ENCODE measurements at regions not wholly inside any gene's neighbourhood (a gene's known extent, or its start where the extent isn't known, plus 50 kb on each side); places are given as distances from the start of the nearest gene placed in this dataset.

DNA sequence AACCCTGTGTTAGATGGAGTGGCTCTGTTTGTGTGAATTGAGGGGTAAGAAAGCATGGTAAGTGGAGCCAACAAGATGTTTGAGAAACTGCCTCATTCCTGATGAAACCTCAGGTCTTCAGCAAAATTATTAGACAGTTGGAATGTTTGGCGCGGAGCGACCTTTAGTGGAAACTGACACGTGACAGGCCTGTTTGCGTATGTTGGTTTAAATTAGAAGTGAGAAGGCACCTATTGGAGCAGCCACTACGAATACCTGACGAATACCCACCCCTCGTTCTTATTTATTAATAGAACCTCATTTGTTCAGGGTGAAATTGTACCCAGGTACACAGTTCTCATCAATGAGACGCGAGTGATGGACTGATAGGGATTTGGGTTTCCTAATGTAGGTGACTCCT lies 63.2 kb upstream of the MIR17HG start:
- in situ Hi-C loops (cut with HindIII; ENCODE audit: low sequenced_read_pairs), result no loop called here

DNA sequence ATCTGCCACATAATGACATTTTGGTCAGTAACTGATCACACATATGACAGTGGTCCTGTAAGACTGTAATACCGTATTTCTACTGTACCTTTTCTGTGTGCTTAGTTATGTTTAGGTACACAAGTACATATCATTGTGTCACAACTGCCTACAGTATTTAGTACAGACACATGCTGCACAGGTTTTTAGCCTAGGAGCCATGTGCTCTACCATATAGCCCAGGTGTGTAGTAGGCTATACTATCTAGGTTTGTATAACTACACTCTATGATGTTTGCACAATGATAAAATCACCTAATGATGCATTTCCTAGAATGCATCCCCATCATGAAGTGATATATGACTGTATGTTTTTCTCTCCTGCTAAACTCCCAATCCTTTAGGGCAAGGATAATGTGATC lies 61.2 kb upstream of the MIR17HG start:
- in situ Hi-C loops (cut with HindIII; ENCODE audit: low sequenced_read_pairs), result no loop called here

DNA sequence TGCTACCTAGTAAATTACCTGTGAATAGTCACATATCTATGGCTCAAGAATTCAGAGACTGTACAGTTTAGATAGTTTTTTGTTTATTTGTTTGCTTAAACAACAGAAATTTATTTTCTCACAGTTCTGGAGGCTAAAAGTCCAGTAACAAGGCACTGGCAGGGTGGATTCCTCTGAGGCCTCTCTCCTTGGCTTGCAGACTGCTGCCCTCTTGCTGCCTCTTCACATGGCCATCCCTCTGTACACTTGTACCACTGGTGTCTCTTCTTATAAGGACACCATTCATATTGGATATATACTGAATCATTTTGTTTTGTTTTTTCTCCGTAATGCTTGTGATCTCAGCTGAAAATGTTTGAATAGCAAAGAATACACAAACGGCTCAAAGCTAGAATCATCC lies 56.4 kb upstream of the MIR17HG start:
- in situ Hi-C loops (cut with HindIII; ENCODE audit: low sequenced_read_pairs), result no loop called here

DNA sequence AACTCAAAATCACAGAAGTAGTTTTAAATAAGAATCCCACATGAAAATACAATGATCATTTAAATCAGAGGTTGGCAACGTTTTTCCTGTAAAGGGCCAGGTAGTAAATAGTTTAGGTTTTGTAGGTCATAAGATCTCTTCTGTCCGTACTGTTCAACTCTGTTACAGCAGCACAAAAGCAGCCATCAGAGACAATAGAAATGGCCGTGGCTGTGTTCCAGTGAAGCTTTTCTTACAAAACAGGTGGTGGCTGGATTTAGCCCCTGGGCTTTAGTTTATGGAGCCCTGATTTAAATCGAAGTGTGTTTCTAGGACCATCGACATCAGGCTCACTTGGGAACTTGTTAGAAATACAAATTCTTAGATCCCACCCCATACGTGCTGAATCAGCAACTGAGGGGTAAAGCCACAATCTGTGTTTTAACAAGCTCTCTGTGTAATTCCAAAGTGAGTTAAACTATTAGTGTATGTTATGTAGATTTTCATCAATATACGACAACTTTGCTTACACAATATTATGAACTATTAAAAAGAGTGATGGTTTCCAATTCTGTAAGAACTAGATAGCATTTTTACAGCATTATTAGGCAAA lies 54.8 kb upstream of the MIR17HG start:
- in situ Hi-C loops (cut with HindIII; ENCODE audit: low sequenced_read_pairs), result no loop called here

DNA sequence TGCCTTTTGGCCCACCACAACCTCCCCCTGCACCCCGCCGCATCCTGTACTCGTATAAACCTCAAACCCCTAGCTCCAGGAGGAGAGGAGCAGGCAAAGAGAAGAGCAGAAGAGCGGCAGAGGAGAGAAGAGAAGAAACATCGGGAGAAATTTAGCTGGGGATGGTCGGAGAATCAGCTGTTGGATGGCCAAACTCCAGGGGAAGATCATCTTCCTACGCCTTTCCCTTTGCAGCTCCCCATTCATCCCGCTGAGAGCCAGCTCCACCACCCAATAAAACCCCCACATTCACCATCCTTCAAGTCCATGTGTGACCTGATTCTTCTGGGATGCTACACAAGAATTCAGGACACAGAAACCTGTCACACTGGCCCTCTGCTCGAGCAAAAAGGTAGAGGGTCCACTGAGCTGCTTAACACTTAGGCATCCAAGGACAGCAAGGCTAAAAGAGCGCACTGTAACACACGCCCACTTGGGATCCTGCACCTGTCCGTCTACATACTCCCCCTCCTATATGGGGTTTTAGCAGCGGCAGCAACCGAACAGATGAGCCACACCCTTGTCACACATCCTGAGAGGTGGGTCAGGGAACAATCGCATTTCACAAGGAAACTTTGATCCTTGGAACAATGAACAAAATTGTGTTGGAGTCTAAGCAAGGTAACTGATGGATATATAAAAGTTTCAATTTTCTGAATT lies 51.6 kb upstream of the MIR17HG start:
- in situ Hi-C loops (cut with HindIII; ENCODE audit: low sequenced_read_pairs), result no loop called here

DNA sequence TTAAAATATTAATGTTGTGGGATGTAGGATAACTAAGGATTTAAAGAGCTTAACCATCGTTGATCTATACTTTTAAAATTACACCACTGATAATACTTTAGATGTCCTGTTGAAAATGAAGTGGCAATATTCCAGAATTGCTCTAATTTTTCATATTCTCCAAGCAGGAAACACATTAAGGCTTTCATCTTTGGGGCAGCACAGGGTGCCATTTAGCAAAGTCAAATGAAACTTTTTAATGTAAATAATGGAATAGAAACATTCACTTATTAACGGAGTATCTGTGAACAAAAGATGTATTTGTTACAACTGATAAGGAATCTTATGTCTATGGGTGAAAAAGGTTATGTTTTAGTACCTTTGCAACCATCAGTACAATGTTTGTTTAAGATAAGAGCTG lies 50.0 kb upstream of the MIR17HG start:
- in situ Hi-C loops (cut with HindIII; ENCODE audit: low sequenced_read_pairs), result no loop called here
